Kidney epithelial cell (primary cell): ENCODE measurements at regions not wholly inside any gene's neighbourhood (a gene's known extent, or its start where the extent isn't known, plus 50 kb on each side); places are given as distances from the start of the nearest gene placed in this dataset.

ENCODE experiments used
- DNase-seq: peaks from one replicate; pipeline ENCODE4 v3.0.0-alpha.2; 2010; ENCODE audit warnings: low read depth
- H3K27me3 ChIP-seq: 2 replicates; pipeline ENCODE4 v1.6.0; 2011; ENCODE audit warnings: low read length; ENCODE audit not compliant: control insufficient read depth, insufficient read depth
- H3K36me3 ChIP-seq: 2 replicates; pipeline ENCODE4 v1.5.1; 2011; ENCODE audit warnings: low read length; ENCODE audit not compliant: control insufficient read depth, insufficient read depth
- H3K4me3 ChIP-seq: 2 replicates; pipeline ENCODE4 v1.5.1; 2011; ENCODE audit warnings: low read depth, mild to moderate bottlenecking, control low read depth, low read length
- TF ChIP-seq, protein P1 (sequence below): IDR thresholded peaks from 2 replicates; pipeline ENCODE4 v1.5.1; 2011; ENCODE audit warnings: mild to moderate bottlenecking, moderate library complexity, low read length, control low read depth, inconsistent platforms; ENCODE audit not compliant: insufficient read depth, poor library complexity, severe bottlenecking

DNA sequence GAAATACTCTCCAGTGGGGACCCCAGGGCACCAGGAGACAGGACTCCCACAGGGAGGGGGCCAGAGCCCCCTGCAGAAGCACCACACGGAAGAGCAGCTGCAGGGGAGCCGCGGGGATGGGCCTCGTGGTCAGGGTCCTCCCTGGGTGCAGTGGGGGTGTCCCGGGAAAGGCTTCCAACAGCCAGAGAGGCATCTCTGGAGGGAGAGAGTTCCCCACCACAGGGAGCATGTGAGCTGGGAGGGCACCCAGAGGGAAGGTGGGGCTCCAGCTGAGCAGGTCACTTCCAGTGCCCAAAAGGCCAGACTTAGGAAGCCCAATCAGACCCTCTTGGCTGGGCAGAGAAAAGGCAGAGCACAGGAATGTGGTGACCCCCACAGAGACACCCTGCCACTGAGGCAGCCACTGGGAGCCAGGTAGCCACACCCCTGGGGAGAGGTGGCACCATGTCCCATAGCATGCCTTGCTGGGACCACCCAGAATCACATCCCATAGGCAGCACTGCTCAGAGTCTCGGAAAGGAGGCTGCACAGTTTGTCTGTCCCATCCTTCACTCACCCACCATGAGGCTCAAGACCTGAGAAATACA is 49.9 kb upstream of the LMO1 start:
- Histone ChIP-seq H3K36me3 (no peaks in the 10 kb centered on the region), H3K4me3 (no peak overlapping the region), H3K27me3 (peaks cover 16% of the 10 kb centered on the region)
- DNase-seq = no peak
- TF ChIP-seq, protein P1, sequence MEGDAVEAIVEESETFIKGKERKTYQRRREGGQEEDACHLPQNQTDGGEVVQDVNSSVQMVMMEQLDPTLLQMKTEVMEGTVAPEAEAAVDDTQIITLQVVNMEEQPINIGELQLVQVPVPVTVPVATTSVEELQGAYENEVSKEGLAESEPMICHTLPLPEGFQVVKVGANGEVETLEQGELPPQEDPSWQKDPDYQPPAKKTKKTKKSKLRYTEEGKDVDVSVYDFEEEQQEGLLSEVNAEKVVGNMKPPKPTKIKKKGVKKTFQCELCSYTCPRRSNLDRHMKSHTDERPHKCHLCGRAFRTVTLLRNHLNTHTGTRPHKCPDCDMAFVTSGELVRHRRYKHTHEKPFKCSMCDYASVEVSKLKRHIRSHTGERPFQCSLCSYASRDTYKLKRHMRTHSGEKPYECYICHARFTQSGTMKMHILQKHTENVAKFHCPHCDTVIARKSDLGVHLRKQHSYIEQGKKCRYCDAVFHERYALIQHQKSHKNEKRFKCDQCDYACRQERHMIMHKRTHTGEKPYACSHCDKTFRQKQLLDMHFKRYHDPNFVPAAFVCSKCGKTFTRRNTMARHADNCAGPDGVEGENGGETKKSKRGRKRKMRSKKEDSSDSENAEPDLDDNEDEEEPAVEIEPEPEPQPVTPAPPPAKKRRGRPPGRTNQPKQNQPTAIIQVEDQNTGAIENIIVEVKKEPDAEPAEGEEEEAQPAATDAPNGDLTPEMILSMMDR = no peak
